IMR-90 (cell line): ENCODE measurements at regions not wholly inside any gene's neighbourhood (a gene's known extent, or its start where the extent isn't known, plus 50 kb on each side); places are given as distances from the start of the nearest gene placed in this dataset.

Experiments used
- ATAC-seq: fragments of 200-7000 bp; cut with Tn5 transposase; 2 replicates; pipeline ENCODE4 v1.9.1; 2020; ENCODE audit warnings: low read depth, mild to moderate bottlenecking, moderate library complexity
- BruUV-seq: library from RNA; stranded (reverse); fragments of 400-500 nt; replicated peaks from 2 replicates; lab custom pipeline; 2021; lab: Mats Ljungman, UMichigan
- CTCF ChIA-PET: fragments of 300-600 bp; formaldehyde crosslinking; extraction: SDS; loops from one replicate; lab custom pipeline; 2021; ENCODE audit warnings: antibody characterized with exemption; lab: Yijun Ruan, JAX
- POLR2A ChIA-PET: fragments of 300-600 bp; sonication (Branson Sonifier 250); formaldehyde crosslinking; loops from one replicate; lab custom pipeline; 2022; ENCODE audit warnings: antibody characterized with exemption; ENCODE audit not compliant: unreplicated experiment; lab: Charles Lee
- DNase-seq: peaks from one replicate; pipeline ENCODE4 v3.0.0; 2013
- H2AFZ ChIP-seq: replicated peaks from 2 replicates; pipeline ENCODE3; 2013; ENCODE audit warnings: low read length, mild to moderate bottlenecking; ENCODE audit not compliant: poor library complexity
- H2AK5ac ChIP-seq: 2 replicates; pipeline ENCODE4 v1.6.1; 2013; ENCODE audit warnings: low read depth, low read length, inconsistent platforms
- H2AK9ac ChIP-seq: replicated peaks from 2 replicates; pipeline ENCODE3; 2013; ENCODE audit warnings: mild to moderate bottlenecking, low read depth, low read length, moderate library complexity; ENCODE audit not compliant: poor library complexity
- H2BK120ac ChIP-seq: 2 replicates; pipeline ENCODE4 v1.6.1; 2013; ENCODE audit warnings: low read depth, low read length, inconsistent platforms
- H2BK15ac ChIP-seq: 3 replicates; pipeline ENCODE4 v1.6.1; 2013; ENCODE audit warnings: low read depth, low read length, inconsistent platforms
- H2BK20ac ChIP-seq: 2 replicates; pipeline ENCODE4 v1.6.1; 2013; ENCODE audit warnings: low read depth, mild to moderate bottlenecking, inconsistent platforms, low read length, moderate library complexity
- H2BK5ac ChIP-seq: 2 replicates; pipeline ENCODE4 v1.6.1; 2013; ENCODE audit warnings: mild to moderate bottlenecking, low read depth, low read length, inconsistent platforms; ENCODE audit not compliant: poor library complexity, severe bottlenecking
- H3K14ac ChIP-seq: replicated peaks from 2 replicates; pipeline ENCODE4 v1.6.1; 2013; ENCODE audit warnings: low read depth, low read length, inconsistent platforms
- H3K18ac ChIP-seq: 2 replicates; pipeline ENCODE4 v1.6.1; 2013; ENCODE audit warnings: low read depth, low read length, control low read depth
- H3K23ac ChIP-seq: 2 replicates; pipeline ENCODE4 v1.6.1; 2013; ENCODE audit warnings: low read depth, low read length, inconsistent platforms
- H3K27ac ChIP-seq: 2 replicates; pipeline ENCODE4 v1.5.1; 2013; ENCODE audit warnings: mild to moderate bottlenecking, control low read depth, low read length; ENCODE audit not compliant: insufficient read depth
- H3K27me3 ChIP-seq: 2 replicates; pipeline ENCODE4 v1.6.1; 2013; ENCODE audit warnings: low read length; ENCODE audit not compliant: control insufficient read depth, insufficient read depth
- H3K36me3 ChIP-seq: 2 replicates; pipeline ENCODE4 v1.6.1; 2013; ENCODE audit warnings: low read length, mixed read lengths; ENCODE audit not compliant: control insufficient read depth, insufficient read depth
- H3K4ac ChIP-seq: 2 replicates; pipeline ENCODE4 v1.6.1; 2013; ENCODE audit warnings: low read depth, low read length, inconsistent platforms
- H3K4me1 ChIP-seq: 2 replicates; pipeline ENCODE4 v1.6.1; 2013; ENCODE audit warnings: low read length, mixed read lengths; ENCODE audit not compliant: control insufficient read depth, insufficient read depth
- H3K4me2 ChIP-seq: 2 replicates; pipeline ENCODE4 v1.6.1; 2013; ENCODE audit warnings: low read depth, mild to moderate bottlenecking, control low read depth, low read length, moderate library complexity
- H3K4me3 ChIP-seq: 2 replicates; pipeline ENCODE4 v1.5.1; 2013; ENCODE audit warnings: low read depth, mild to moderate bottlenecking, control low read depth, low read length, moderate library complexity; ENCODE audit not compliant: insufficient read depth
- H3K56ac ChIP-seq: 2 replicates; pipeline ENCODE4 v1.6.1; 2013; ENCODE audit warnings: low read length, inconsistent platforms; ENCODE audit not compliant: insufficient read depth; ENCODE audit errors: extremely low read depth
- H3K79me1 ChIP-seq, 2 experiments: 2 replicates each; pipeline ENCODE4 v1.6.1; 2013; ENCODE audit warnings: low read length in 2 of 2, inconsistent platforms in 1 of 2, low read depth in 1 of 2
- H3K9ac ChIP-seq: 2 replicates; pipeline ENCODE4 v1.6.1; 2013; ENCODE audit warnings: low read depth, low read length, control low read depth
- H3K9me1 ChIP-seq: 2 replicates; pipeline ENCODE4 v1.6.1; 2013; ENCODE audit warnings: low read length, inconsistent platforms; ENCODE audit not compliant: insufficient read depth
- H3K9me3 ChIP-seq: 2 replicates; pipeline ENCODE4 v1.6.1; 2013; ENCODE audit warnings: low read length; ENCODE audit not compliant: control insufficient read depth, insufficient read depth
- H4K20me1 ChIP-seq: 2 replicates; pipeline ENCODE4 v1.6.1; 2013; ENCODE audit warnings: low read length, inconsistent platforms; ENCODE audit not compliant: insufficient read depth
- H4K5ac ChIP-seq: 2 replicates; pipeline ENCODE4 v1.6.1; 2013; ENCODE audit warnings: mild to moderate bottlenecking, low read depth, low read length, control low read depth
- H4K8ac ChIP-seq, 2 experiments: 2 replicates each; pipeline ENCODE4 v1.6.1; 2013; ENCODE audit warnings: low read depth in 2 of 2, low read length in 2 of 2, control low read depth in 1 of 2, inconsistent platforms in 1 of 2
- H4K91ac ChIP-seq: 2 replicates; pipeline ENCODE4 v1.6.1; 2013; ENCODE audit warnings: low read depth, low read length, inconsistent platforms; ENCODE audit not compliant: insufficient read depth
- BHLHE40 ChIP-seq: fragments of 150-350 bp; IDR thresholded peaks from 2 replicates; pipeline ENCODE4 v1.6.1; 2016; ENCODE audit warnings: mild to moderate bottlenecking, low read depth, low read length
- CEBPB ChIP-seq: IDR thresholded peaks from 2 replicates; pipeline ENCODE4 v1.6.1; 2012; ENCODE audit warnings: low read depth, low read length, improper control_type of control experiment
- CHD1 ChIP-seq: IDR thresholded peaks from 2 replicates; pipeline ENCODE4 v1.6.1; 2012; ENCODE audit warnings: low read depth, low read length, improper control_type of control experiment
- CTCF ChIP-seq: conservative IDR thresholded peaks from 2 replicates; pipeline ENCODE4 v1.5.1; 2012; ENCODE audit warnings: mild to moderate bottlenecking, low read depth, low read length, improper control_type of control experiment
- ELK1 ChIP-seq: fragments of 150-350 bp; IDR thresholded peaks from 2 replicates; pipeline ENCODE4 v1.6.1; 2016; ENCODE audit warnings: low read depth, mild to moderate bottlenecking, low read length, moderate library complexity, borderline replicate concordance
- FOS ChIP-seq: fragments of 150-350 bp; IDR thresholded peaks from 2 replicates; pipeline ENCODE4 v1.6.1; 2016; ENCODE audit warnings: low read depth, low read length
- MAFK ChIP-seq: IDR thresholded peaks from 2 replicates; pipeline ENCODE4 v1.6.1; 2012; ENCODE audit warnings: low read depth, low read length, improper control_type of control experiment
- MAZ ChIP-seq: IDR thresholded peaks from 2 replicates; pipeline ENCODE4 v1.6.1; 2012; ENCODE audit warnings: low read depth, mild to moderate bottlenecking, low read length, improper control_type of control experiment, moderate library complexity, borderline replicate concordance
- MXI1 ChIP-seq: IDR thresholded peaks from 2 replicates; pipeline ENCODE4 v1.6.1; 2012; ENCODE audit warnings: low read depth, mild to moderate bottlenecking, low read length, moderate library complexity, borderline replicate concordance
- NFE2L2 ChIP-seq: fragments of 150-350 bp; IDR thresholded peaks from 2 replicates; pipeline ENCODE4 v1.6.1; 2016; ENCODE audit warnings: low read depth, mild to moderate bottlenecking, low read length
- POLR2A ChIP-seq: IDR thresholded peaks from 2 replicates; pipeline ENCODE4 v1.6.1; 2012; ENCODE audit warnings: mild to moderate bottlenecking, low read depth, low read length
- RAD21 ChIP-seq: IDR thresholded peaks from 2 replicates; pipeline ENCODE4 v1.6.1; 2012; ENCODE audit warnings: low read length, improper control_type of control experiment
- RCOR1 ChIP-seq: IDR thresholded peaks from 2 replicates; pipeline ENCODE4 v1.6.1; 2012; ENCODE audit warnings: mild to moderate bottlenecking, low read length, improper control_type of control experiment; ENCODE audit not compliant: insufficient replicate concordance
- RFX5 ChIP-seq: IDR thresholded peaks from 2 replicates; pipeline ENCODE4 v1.8.0; 2012; ENCODE audit warnings: low read depth, mild to moderate bottlenecking, low read length, moderate library complexity
- SMC3 ChIP-seq: fragments of 150-350 bp; IDR thresholded peaks from 2 replicates; pipeline ENCODE4 v1.6.1; 2016; ENCODE audit warnings: low read depth, mild to moderate bottlenecking, antibody characterized with exemption, low read length, moderate library complexity
- WGBS, 2 experiments: methylation state at CpG; one replicate each; pipeline versions ENCODE4 v1.1.5 to v1.1.7; 2013; ENCODE audit warnings: missing lambda C conversion rate in 2 of 2; ENCODE audit not compliant: insufficient read length in 1 of 2; ENCODE audit errors: extremely low coverage in 2 of 2; 5-methylcytosine and 5-hydroxymethylcytosine counted together
- dilution Hi-C: fragments of 300-500 bp; cut with HindIII; formaldehyde crosslinking; loops from one replicate; pipeline ENCODE4 v1.14.3; 2018; ENCODE audit warnings: low sequenced_read_pairs; ENCODE audit not compliant: unreplicated experiment
- in situ Hi-C: fragments of 300-500 bp; cut with MboI; formaldehyde crosslinking; loops from 3 replicates; pipeline ENCODE4 v1.14.3; 2019; ENCODE audit warnings: low sequenced_read_pairs, inconsistent platforms, mixed read lengths
- intact Hi-C: fragments of 100-400 bp; cut with micrococcal nuclease; formaldehyde crosslinking; loops from 2 replicates; pipeline ENCODE4 v1.10.0; 2022
- TF ChIP-seq, protein P1 (sequence below): fragments of 150-350 bp; IDR thresholded peaks from 2 replicates; pipeline ENCODE4 v1.6.1; 2017; ENCODE audit warnings: mild to moderate bottlenecking, antibody characterized with exemption, low read length, low read depth

GRCh38 chr14:46480817-46481216 is 170.8 kb downstream of the RPL10L start:
- ChIA-PET POLR2A (no interaction called here), CTCF (no interaction called here)
- DNase-seq (no peak), ATAC-seq (no peak)
- Histone ChIP-seq H3K23ac (no peak overlapping the region), H3K9ac (no peak overlapping the region), H3K4ac (no peak overlapping the region), H3K79me1 (no peaks in the 10 kb centered on the region), H3K36me3 (no peaks in the 10 kb centered on the region), H3K56ac (no peak overlapping the region), H2BK5ac (no peak overlapping the region), H3K4me2 (no peak overlapping the region), H2AK9ac (no peak overlapping the region), H3K18ac (no peak overlapping the region), H3K27me3 (no peaks in the 10 kb centered on the region), H3K4me3 (no peak overlapping the region), H4K91ac (no peak overlapping the region), H2AFZ (no peak overlapping the region), H3K4me1 (no peaks in the 10 kb centered on the region), H4K20me1 (no peaks in the 10 kb centered on the region), H4K5ac (no peak overlapping the region), H2BK20ac (no peak overlapping the region), H4K8ac (no peak overlapping the region), H2BK120ac (no peak overlapping the region), H2AK5ac (no peak overlapping the region), H2BK15ac (no peak overlapping the region), H3K14ac (no peak overlapping the region), H3K9me1 (no peaks in the 10 kb centered on the region), H3K9me3 (no peaks in the 10 kb centered on the region), H3K27ac (no peak overlapping the region)
- BruUV-seq: no TSS peak
- intact Hi-C loops (no loop called here), dilution Hi-C loops (no loop called here), in situ Hi-C loops (no loop called here)
- TF ChIP-seq MAFK: no peak
- no peak for TF ChIP-seq NFE2L2
- no peak for TF ChIP-seq POLR2A
- no peak for TF ChIP-seq RAD21
- TF ChIP-seq CEBPB: no peak
- no peak for TF ChIP-seq BHLHE40
- no peak for TF ChIP-seq FOS
- TF ChIP-seq SMC3: no peak
- TF ChIP-seq, protein P1, sequence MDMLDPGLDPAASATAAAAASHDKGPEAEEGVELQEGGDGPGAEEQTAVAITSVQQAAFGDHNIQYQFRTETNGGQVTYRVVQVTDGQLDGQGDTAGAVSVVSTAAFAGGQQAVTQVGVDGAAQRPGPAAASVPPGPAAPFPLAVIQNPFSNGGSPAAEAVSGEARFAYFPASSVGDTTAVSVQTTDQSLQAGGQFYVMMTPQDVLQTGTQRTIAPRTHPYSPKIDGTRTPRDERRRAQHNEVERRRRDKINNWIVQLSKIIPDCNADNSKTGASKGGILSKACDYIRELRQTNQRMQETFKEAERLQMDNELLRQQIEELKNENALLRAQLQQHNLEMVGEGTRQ: no peak
- no peak for TF ChIP-seq CHD1
- TF ChIP-seq RFX5: no peak
- no peak for TF ChIP-seq ELK1
- no peak for TF ChIP-seq MXI1
- no peak for TF ChIP-seq RCOR1
- no peak for TF ChIP-seq MAZ
- TF ChIP-seq CTCF: no peak
- no CpG with 5 or more reads among the region's 3 CpGs for WGBS, 2 experiments
